GM18498 (cell line): ENCODE measurements at regions not wholly inside any gene's neighbourhood (a gene's known extent, or its start where the extent isn't known, plus 50 kb on each side); places are given as distances from the start of the nearest gene placed in this dataset.

Experiments used
- ATAC-seq: cut with Tn5 transposase; IDR thresholded peaks from one replicate; pipeline ENCODE4 v1.9.1; 2021; ENCODE audit warnings: mild to moderate bottlenecking, moderate library complexity; ENCODE audit not compliant: unreplicated experiment

DNA sequence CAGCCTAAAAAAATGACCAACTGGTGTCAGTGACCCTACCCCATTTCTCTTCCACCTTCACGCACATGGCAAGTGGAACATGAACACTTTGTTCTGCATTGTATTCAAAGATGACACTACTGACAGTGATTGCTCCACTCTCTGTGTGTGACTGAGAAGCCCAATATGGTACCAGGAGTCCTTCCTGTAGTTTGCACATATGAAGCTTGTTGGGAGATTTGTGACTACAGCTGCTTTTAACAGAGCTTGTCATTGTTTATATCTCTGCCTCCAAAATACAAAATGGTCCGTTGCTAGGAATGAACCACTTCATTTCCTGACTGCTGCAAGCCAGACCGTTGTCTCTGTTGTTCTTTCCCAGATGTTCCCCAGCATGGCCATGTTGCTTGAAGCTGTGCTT lies 140.3 kb upstream of the TCF21 start:
- no peak for ATAC-seq

DNA sequence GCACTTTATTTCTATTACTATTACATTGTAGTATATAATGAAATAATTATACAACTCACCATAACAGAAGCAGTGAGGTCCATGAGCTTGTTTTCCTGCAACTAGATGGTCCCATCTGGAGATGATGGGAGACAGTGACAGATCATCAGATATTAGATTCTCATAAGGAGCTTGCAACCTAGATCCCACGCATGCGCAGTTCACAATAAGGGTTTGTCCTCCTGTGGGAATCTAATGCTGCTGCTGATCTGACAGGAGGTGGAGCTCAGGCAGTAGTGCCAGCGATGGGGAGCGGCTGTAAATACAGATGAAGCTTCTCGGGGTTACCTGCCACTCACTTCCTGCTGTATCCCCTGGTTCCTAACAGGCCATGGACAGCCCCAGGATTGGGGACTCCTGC lies 139.5 kb upstream of the TCF21 start:
- ATAC-seq: no peak

DNA sequence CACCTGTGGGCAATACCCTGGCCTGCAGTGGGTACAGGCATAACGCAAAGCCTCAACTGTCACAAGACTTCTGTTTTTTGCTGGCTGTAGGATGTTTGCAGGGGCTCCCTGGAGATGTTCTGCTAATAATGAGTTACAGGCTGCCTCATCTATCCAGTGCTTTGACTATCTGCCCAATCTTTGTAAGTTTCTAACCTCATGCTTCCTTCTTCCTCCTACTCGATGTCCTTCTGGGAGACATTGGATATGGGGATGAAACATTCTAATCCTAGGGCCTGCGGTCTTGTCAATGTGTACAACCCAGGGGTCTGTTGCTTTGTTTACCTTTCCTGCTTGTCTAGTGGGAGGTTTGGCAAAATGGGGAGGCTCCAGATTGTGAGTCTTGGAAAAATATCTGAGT lies 136.8 kb upstream of the TCF21 start:
- ATAC-seq: no peak

DNA sequence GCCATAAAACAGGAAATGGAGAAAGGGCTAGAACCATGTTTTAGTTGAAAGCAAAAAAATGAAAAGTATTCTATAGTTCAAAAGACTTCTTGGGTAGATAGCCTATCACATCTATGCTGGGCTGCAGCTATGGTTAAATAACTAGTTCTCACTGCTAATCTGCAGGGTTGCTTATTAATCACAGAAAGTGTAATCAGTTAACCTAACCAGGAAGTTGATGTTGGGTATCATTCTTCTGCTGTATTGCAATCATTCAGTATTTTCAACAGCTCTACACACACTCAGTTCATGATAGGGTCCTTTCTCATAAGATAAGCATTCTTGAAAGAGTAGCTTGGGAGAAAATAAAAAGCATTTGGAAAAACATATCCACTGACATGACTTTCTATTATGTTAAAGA lies 135.2 kb upstream of the TCF21 start:
- no peak for ATAC-seq

DNA sequence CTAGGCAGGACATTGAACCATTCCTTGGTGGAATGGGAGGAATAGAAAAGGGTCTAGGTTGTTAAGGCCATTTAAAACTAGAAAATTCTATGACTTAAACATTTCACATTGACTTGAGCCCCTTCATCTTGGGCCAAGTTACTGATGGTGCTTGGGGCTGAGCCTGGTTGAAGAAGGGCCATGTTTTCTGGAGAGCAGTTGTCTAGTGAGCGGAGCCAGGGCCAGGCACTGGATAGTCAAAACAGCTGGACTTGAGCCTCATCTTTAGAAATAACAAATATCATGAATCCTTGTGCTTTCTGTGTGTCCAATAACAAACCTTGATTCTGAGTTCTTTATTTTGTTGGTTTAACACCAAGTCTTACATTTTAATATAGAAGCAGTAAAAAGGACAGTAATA lies 134.6 kb upstream of the TCF21 start:
- ATAC-seq: no peak

DNA sequence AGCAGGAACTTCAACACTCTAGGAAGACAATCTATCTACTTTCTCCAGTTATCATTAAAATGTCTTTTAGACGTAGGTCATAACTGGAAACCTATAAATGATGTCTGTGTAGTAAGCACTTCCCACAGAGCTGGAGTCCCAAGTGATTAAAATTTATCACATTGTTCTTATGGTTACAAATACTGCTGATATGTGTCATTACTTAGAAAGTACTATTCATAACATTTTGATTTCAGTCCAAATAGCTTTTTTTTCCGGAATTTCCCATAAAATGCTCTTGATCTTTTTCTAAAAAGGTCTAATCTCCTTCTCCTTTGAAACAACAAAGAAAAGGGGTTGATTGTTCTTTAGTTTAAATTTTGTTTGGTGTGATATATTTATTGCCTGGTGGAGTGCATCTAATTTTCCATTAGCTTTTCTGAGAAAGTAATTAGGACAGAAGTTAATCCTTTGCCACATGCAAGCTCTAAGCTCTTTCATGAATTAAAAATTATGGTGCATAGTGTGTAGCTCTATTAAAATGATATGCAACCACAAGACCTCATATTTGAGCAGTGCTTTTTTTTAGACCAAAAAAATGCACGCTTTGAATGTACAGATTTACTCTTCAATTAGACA lies 132.7 kb upstream of the TCF21 start:
- no peak for ATAC-seq

DNA sequence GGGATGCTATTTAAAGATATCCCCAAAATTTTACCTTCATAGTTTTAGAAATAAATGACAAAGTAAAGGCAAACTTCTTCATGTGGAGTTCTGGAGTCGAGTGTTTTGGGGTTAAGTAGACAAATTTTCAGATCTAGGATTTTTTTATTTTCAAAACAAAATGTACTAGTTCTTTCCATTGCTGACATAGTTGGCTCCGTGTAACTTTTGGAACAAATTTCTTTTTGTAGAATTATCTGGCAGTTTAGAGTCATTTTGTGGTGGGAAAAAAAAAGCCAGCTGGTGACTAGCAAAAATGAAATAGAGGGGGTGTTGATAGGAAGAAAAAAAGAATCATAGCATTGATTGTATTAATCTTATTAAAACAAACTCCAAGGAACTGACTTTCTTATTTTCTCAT lies 131.6 kb upstream of the TCF21 start:
- ATAC-seq: no peak

DNA sequence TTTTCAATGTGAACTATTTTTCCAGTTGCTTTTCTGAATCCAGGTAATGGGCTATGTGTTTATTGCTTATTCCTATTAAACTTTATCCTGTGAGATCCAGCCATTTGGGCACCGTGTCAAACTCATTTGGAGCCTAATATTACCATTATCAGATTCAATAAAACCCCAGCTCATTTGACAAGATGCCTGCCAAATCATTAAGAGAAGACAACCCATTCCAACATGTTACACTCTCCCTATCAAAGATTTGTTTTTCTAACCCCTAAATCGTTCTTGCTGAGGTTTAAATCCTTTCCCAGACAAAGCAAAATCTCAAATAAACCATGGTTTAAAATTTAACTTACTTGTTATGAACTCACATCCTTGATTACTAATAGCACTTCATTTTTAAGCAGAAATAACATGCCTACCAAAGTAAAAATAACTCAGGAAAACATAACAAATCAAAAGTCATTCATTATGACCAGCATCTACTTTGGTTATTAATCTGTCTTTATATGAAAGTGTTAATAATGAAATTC lies 130.0 kb upstream of the TCF21 start:
- no peak for ATAC-seq

DNA sequence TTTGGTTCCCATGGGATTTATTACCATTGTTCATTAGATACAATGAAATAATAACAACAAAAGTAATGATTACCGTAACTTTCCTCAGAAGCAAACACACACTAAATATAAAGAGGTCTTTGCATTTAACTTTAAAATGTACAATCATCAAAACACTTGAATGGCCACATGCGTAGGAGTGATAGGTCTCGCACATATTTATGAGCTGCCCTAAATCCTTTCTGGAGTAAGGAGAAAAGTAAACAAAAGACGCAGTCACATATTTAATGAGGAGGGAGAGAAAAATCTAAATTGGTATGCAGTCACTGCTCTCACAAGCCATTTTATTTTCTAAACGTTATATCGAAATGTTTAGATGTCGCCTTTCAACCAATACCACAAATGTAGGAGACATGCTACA lies 129.4 kb upstream of the TCF21 start:
- ATAC-seq: no peak

DNA sequence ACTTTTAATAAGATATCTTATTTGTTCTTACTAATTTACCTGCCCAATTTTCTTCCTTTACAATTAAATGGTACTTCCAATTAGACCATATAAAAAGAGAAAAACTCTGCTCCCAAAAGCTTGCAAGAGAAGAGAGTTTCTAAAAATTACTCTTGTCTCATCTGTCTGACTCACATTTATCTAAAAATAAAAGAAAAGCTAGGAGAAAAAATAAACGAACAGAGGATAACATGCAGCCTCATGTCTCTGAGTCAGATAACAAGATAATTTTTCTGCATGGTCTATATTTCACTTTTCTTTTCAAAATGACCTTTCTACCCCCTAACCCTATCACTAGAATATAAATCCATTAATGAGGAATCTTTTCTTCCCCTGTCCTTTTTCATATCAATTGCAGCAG lies 127.2 kb upstream of the TCF21 start:
- no peak for ATAC-seq

DNA sequence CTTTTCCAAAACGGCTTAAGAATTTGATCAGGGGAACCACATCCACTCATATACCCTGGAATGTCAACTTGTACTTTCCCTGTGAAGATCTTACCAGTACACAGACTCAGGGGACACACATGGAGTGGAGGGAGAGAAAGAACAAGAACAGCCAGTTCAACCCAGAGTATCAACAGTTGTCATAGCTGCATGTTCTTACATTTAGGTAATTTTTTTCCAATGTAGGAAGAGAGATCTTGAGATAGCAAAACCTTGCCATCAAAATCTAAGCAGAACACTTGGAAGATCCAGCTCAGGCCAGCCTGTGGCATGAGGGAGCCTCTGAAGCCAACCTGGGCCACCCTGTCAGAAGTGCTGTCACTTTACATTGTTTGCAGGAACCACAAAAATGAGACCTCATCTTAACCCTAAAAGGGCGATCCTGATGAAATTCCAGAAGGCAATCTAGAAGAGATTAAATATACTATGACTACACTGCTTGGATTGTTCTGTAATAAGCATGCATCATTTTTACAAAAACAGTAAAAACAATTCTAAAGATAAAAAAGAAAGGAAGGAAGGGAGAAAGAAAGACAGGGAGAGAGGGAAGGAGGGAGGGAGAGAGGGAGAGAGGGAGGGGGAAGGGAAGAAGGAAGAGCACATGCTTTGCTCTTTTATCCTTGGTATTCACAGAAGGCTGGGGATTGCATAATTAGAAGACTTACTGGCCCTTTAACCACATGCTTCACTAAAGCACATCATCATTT lies 124.7 kb upstream of the TCF21 start:
- no peak for ATAC-seq

DNA sequence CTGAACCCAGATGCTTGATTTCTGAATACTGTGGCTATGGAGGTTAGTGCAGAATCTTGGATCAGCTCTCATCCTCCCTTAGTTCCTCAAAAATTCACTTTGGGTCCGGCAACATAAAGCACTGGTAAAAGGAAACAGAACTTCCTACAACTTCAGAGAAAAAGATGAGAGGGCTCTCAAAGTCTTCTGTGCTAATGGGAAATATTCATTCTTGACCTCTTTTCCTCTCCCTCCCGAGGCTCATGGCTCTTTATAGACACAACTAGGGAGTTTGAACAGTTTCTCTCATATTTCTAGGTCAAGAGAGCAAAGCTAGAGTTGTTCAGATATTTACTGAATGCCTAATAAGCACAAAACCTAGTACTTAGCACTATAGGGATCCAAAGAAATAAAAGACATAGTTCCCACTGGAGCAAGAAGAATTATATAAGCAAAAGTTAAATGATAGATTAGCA lies 124.1 kb upstream of the TCF21 start:
- no peak for ATAC-seq

DNA sequence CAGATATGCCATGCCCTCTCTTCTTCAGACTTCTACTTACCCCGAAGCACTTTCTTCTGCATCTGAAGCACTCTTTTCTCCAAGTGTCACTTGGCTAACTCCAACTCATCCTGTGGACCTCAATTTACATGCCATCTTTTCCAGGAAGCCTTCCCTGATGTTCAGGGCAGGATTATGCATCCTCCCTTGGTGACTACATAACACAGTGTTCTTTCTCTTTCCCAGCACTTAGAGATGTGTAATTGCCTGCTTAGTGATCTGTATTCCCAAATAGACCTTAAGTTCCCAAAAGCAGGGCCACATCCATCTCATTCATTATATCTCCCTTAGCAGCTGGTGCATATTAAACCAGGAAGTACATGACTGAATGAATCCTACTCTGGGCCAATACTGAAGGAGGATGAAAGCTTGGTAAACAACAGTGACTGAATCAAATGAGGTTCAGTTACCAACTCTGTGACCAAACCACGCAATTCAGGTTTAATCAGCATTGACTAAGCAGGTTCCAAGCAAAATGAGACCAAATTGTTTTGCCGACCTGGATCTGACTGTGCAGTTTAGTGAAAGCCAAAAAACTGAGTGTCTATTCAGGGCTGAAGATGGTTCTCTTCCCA lies 121.4 kb upstream of the TCF21 start:
- no peak for ATAC-seq

DNA sequence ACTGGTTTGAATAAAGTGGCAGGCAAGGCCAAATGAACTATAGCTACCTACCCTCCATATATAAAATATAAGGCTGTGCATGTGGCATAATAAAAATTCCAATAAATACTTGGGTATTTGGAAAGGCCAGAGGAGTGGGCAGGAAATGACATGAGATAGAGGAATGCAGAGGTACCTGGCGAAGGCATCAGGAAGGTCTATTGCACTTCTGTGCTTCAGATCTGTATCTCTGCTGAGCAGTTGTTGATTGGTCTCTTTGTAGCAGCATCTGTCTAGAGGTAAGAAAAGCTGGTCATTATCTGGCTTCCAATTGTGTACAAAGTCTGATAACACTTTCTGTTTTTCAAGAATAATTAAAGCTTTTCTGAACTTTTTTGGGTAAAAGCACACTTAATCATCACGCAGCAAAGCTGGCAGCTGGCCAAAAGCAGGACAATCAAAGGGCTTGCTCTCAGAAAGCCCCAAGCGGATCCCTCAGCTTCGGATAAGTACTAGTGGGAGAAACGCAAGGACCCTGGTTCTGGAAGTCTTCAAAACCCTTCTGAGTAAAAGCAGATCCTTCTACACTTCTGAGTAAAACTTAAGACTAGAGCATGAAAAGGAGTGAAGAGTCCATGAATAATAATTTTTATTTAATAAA lies 120.1 kb upstream of the TCF21 start:
- no peak for ATAC-seq

DNA sequence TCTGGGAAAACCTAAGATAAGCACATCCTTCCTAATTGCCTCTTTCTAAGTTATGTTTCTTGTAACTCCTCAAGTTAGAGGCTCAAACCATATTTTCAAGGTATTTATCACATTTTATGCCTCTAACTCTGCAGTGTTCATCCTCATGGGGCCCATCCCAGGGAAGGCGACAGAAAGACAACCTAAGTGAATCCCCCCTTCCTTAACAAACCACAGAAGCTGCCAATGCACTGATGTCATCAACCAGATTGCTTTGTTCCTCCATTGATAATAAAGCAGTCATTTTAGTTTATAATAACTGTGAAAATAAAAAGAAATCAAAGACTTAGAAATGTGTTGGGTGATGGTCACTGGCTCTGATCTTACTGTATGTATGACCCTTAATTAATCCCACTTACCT lies 119.5 kb upstream of the TCF21 start:
- no peak for ATAC-seq

DNA sequence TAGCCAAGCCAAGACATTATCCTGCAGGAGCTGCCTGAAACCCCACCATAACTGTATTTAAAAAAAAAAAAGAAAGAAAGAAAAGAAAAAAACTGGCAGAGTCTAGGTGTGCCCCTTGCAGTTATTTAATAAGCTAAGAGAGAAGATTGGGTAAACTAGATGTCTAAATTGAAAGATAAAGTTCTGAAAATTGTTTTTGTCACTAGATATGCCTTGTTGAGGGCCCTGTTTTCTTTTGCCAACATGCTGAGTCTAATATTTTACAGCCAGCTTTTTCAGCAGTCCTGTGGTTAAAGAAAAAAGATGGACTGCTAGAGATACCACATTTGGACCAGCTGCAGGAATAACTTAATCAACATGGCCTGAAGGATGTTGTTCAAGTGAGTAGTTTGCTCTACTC lies 116.3 kb upstream of the TCF21 start:
- ATAC-seq: no peak

DNA sequence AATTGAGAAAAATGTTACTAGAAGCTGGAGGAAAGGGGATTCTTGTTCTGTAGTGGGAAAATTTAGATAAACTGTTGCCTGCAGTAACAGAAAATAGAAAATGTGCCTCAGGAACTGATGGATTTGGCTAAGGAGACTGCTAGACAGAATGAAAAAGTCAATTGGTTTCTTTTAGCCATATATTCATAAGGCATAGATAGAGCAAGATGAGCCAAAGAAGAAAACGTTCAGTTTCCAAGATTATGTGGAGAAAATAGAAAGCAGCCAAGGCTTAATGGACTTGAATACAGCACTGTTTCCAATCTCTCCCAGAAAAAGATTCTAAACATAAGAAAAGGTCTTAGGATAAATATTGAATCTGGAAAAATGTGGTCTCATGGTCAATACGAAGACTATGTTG lies 115.1 kb upstream of the TCF21 start:
- ATAC-seq: no peak

DNA sequence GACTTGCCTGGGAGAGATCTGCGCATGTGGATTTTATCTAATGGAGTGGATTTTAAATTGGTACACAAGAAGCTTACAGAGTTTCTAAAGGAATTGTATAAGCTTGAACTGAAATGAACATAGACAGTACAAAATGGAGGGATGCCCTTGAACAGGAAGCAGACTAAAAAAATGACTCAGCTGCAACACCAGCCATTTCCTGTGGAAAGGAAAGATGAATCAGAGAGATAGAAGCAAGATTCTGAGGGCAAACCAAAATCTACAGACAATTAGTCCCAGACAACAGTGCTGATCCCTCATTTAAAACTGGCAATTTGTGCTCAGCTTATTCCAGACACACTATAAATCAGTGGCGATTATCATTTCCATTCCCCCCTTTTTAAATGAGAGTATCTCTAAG lies 114.6 kb upstream of the TCF21 start:
- no peak for ATAC-seq

DNA sequence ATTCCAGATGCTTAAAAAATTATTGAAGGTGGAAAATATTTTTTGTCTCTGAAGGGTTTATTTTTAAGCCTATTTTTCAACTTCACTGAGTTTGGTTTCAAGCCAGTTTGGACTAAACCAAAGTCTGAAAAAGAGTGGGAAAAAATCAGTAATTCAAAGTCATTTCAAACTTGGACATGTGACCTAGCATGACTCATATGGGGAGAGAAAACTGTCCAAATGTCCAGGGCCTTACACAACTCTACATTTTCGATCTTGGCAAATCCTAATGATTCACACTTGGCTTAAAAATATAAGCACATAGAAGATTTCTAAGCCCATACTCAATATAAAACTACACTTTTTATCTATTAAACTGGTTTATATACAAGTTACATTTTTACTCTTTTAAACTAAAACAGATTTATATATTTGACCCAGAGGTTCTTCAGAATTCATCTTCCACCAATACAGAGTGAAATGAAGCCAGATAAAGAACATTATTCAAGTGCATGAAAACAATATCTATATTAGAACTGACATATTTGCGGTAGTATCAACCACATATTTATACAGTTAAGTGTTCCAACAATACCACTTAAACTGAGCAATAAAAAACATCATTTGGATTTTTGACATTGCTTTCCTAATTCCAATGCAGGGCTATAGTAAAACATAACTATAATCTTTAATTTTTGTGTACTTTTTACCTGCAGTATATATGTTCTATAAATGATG lies 110.3 kb upstream of the TCF21 start:
- no peak for ATAC-seq

DNA sequence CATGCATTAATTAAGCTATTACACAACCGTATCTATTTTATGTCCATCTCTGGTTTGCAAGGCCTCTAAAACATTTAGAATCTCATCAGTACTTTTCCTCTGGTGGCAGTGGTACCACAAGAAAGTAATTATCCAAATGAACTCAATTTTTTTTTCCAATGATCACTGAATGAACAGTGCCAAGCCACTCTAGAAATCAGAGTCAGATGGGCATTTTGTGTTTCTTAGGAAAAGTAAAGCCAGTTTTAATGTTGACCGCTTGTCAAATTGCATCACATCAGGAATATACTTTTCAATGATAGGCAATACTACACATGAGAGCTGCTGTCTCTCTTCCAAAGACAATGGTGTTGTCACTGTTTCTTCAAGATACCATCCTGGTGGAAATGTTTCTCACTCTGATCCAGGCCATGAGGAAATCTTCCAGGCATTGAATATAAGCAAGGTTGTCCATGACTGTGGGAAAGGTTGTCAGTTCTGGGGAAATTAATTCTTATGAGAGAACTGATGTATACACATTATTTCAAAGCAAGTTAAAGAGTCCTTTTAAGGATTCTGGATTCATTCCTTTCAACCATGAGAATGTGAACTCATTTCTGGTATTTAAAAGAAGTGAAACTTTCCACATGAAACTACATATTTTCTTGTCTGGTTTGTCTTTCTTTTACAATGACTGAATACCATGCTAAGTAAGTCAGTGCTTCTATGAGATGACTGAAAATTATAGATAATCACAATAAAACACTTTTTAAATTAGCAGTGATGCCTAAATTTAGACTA lies 108.8 kb upstream of the TCF21 start:
- no peak for ATAC-seq
